NCI-H1092 treated with DMSO at 0.1 percent for 48 hours (cell line): ENCODE measurements at regions not wholly inside any gene's neighbourhood (a gene's known extent, or its start where the extent isn't known, plus 50 kb on each side); places are given as distances from the start of the nearest gene placed in this dataset.

ENCODE experiments used
- DNase-seq: peaks from one replicate; lab custom pipeline; 2025; lab: John Stamatoyannopoulos, UW

DNA sequence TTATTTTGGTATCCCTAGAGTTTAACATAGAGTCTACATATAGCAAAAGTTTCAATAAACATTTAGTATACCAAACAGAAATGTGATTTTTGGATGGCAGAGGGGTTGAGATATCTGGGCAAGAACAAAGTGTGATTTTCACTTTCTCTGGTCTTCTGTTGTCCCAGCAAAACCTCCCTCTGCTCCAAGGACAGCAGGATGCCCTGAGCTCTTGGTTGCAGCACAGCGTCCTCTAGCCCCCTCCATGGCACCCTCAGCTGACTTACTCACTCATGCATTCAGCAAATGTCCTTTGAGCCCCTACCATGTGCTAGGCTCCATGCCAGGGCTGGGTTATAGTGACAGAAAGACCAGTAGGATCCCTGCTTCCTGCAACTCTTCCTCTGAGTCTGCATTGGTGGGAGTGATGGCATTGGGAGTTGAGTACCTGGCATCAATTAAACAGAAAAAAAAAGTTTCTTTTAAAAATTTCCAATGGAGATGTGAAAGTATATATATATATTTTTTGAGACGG lies 104.8 kb upstream of the UBL3 start:
- DNase-seq: no peak

DNA sequence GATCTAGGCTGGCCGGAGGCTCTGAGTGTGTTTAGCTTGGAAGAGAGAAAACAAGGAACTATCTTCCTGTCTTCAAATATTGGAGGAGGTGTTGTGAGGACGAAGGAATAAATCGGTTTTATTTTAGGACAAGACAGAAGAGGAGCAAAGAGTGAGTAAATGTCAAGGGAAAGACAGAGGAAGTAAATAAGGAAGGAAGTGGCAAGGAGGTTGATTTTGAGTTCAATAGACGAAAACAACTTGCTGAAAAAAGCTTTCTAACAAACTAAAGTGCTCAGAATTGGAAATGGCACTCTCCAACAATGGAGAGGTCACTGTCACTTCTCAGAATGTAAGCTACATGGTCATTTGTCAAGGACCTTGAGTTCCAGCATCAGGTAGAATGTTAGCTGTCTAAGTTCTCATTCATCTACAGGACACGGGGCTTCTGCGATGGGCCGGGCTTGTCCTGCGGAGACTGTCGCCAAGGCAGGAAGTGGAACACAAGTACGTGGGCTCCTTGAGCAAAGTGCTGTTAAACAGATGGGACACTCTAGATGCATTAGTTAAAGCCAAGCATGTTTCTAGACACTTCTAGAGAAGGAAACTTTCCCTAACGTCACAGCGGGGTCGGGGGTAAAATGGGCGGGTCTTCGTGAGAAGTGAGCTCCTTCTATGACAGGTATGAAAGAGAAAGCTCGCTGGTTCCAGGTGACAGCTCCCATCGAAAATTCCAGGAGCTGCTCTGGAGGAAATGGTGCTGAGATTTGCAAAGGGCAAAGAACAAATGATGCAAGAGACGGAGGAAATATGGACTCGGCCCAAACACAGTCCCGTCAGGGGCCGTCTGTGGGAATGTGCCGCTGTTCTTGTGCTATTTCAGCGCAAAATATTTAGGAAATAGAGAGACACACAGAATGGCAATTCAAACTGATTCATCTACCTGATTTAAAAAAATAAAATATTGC lies 103.9 kb upstream of the UBL3 start:
- DNase-seq: no peak

DNA sequence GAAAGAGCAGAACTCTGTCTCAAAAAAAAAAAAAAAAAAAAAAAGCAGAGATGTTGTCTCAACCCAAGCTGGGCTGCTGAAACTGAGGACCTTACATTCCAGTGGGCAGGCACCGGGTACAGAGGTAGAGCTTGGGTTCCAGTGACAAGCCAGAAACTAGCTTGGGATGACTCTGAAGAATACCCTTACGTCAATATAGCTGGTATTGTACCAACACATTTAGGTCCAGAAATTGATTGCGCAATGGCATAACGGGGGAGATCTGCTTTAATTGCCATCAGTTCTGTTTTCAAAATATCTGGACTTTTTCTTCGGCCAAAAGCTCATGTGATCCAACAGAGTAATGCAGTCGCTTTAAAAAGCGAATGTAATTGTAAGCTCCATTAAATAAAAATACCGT lies 103.1 kb upstream of the UBL3 start:
- no peak for DNase-seq

DNA sequence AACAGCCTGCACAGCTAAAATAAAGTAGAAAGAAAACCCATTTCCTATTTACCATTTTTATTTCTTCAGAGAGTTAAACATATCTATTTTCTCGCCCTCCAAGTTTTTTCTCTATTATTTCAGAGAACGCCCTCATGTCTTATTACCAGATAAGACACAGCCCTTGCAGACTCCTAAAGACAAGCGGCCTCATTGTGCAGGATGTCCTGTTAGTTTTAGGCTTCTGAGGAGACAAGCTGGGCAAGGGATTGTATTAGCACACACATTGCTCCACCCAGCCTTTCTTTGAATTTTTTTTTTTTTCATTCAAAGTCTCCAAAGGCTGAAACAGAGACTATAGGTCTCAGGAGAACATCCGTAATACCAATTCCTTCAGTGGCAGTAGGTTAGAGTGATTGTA lies 101.8 kb upstream of the UBL3 start:
- DNase-seq: no peak

DNA sequence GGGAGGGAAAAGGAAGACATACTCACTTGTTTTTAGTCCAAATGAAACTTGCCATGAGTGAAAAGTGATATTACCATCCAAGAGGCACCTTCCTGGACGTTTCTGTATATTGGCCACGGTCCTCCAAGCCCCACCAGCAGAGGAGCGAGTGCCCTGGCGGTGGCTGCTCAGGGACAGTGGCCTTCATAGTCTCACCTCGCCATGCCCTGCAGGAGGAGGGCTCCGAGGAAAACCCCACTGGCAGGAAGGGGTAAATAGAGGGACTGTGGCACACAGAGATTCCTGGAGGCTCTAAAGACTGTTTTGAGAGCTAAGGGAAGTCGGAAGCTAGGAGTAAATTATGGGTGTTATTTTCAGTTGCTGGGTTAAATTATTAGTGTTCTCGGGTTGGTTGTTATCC lies 98.4 kb upstream of the UBL3 start:
- DNase-seq: no peak

DNA sequence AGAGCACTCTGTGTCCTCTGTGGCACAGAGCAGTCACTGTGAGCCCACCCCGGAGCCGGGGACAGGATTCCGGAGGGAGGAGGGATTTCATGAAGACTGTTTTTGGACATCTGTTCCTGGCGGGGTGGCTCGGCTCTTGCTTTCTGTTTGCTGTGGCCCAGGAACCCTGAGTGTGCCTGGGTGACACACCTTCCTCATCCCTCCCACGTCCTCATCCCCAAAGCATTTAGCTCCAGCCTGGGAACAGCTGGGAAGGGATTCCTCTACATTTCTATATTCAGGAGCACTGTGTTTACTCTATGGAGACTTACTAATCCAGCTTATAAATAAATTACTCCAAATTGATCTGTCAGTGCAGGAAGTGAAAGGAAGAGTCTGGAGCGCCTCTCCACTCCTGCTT lies 97.8 kb upstream of the UBL3 start:
- DNase-seq: no peak

DNA sequence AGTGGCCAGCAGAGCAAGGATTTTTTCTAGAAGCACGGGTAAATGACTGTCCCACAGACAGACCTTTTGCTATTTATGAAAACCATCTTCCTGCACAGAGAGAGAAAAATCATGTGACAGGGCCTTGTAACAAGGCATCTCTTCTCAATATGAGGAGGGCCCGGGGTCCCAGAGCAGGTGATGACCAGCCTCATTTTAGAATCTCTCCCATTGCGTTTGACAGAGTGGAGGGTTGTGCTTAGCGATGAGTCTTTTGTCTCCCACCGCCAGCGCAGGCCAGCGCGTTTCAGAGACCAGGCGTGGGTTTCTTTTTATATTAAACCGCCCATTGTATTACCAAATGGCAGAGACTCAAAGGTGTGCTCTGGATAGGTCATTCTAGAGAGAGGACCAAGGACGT lies 97.4 kb upstream of the UBL3 start:
- DNase-seq: no peak

DNA sequence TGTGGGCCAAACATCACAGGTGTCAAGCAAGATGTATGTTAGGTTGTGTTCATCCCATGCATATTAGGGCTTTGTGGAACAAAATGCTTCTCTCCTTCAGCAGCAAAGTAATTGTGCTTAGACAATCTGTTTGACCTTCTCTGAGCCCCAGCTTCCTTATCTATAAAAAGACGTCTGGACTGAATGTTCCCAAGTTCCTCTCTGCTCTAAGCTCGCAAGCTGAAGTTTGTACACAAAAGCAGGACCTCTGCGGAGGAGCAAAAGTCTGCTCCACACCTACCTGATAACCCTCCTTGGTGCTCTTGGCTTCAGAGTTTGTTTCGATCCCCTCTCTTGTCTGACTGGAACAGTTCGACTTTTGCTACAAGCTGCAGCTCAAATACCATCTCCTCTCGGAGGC lies 95.7 kb upstream of the UBL3 start:
- no peak for DNase-seq

DNA sequence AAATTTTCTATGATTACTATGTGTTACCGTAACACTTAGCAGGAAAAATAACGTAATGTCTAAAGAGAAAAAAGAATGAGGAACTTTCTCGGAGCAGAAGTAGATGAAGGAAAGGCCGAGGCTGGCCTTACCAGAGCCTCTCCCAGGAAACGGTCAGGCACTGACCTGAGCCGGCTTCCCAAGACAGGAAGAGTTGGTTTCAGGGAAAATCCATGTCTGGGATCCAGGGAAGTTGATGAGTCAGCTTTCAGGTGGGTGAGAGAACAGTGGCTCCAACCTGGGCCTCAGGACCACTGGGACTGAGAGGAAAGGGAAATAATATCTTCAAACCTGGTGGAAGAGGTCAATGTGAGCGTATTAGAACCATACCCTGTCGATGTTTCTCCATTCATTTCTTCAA lies 93.3 kb upstream of the UBL3 start:
- DNase-seq: no peak

DNA sequence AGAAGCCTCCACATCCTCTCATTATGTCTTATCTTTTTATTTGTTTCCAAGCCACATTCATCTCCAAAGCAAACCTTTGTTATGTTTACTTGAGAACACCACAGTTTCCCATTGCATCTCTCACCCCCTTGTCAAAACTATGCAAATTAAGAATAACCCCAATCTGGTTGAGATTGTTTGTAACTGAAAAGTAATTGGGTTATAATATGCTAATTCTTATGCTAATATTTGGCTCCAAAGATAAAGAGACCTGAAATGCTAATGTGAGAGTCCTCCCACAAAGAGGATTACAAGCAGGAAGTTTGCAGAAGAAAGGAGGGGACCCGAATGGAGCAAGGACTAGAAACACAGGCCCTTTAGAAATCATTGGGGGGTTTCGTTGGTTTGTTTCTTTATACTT lies 92.9 kb upstream of the UBL3 start:
- DNase-seq: no peak

DNA sequence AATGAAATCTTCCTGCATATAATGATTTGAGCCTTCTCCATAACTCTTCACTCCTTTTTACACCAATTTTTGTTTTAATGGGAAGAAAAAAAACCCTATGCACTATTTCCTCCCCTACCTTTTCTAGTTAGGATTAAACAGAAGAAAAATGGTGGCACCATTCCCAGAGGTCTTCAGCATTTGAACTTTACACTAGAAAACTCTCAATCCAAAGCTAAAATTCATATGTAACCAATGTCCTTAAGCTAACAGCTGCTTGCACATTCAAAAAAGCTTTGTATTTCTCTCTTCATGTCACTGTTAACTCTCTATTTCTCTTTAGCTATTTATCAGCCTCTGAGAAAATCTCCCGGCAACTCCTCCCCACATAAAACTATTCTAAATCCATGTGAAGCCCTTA lies 90.3 kb upstream of the UBL3 start:
- no peak for DNase-seq

DNA sequence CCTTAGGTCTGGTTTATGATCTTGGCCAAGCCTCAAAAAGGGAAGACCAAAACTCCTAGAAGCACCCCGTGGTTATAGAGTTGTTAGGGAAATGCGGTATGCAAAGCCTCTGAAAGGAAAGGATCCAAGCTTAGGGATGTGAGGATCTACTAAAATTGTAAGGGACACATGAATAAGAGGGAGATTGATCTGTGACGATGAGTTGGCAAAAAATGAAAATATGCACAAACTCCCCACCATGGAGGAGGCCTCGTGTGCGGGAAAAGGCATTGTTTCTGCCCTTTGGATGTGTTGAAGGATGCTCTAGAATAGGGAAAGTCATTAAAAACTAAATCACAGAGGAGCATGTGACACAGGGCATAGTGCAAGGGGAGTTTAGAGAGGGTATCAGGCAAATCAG lies 88.7 kb upstream of the UBL3 start:
- DNase-seq: no peak

DNA sequence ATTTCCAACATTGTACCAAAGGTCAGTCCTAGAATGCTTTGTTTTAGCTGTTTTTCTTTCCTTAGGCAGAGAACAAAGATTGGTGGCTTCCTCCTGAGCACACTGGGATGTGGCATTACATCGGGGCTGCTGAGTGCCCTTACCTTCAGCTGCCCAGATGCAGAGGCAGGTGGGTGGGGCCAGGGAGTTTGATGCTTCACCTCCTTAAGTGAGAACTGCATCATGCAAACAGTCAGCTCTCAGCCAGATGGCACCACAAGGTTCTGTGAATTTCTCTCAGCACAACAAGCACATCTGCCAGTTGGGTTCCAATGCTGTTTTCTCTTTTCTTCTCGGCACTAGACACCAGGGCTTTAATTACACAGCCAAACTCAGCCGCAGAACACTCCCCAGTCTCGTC lies 87.4 kb upstream of the UBL3 start:
- no peak for DNase-seq

DNA sequence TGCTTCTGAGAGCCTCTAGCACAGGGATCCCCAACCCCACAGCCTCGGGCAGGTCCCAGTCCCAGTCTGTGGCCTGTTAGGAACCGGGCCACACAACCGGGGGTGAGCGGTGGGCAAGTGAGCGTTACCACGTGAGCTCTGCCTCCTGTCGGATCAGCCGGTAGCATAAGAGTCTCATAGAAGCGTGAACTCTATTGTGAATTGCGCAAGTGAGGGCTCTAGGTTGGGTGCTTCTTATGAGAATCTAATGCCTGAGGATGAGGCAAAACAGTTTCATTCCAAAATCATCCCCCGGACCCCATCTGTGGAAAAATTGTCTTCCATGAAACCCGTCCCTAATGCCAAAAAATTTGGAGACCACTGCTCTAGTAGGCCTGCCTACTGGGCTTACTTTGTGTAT lies 87.0 kb upstream of the UBL3 start:
- DNase-seq: no peak

DNA sequence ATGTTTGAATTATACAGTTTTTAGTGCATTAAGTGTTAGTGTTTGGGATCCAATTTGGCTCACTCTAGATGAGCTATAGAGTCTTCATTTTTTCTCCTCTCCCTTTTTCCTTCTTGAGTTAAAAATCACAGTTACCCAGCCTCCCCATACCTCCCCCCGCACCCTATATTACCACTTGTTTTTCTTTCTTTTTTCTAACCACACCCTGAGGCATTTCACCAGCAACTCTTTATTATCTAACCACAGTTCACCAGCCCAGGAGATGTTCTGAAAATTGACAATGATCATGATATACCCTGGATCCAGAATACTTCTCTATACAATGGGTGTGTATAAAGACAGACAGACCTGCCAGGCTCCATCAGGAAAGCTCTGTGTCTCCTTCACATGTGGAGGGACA lies 86.5 kb upstream of the UBL3 start:
- no peak for DNase-seq

DNA sequence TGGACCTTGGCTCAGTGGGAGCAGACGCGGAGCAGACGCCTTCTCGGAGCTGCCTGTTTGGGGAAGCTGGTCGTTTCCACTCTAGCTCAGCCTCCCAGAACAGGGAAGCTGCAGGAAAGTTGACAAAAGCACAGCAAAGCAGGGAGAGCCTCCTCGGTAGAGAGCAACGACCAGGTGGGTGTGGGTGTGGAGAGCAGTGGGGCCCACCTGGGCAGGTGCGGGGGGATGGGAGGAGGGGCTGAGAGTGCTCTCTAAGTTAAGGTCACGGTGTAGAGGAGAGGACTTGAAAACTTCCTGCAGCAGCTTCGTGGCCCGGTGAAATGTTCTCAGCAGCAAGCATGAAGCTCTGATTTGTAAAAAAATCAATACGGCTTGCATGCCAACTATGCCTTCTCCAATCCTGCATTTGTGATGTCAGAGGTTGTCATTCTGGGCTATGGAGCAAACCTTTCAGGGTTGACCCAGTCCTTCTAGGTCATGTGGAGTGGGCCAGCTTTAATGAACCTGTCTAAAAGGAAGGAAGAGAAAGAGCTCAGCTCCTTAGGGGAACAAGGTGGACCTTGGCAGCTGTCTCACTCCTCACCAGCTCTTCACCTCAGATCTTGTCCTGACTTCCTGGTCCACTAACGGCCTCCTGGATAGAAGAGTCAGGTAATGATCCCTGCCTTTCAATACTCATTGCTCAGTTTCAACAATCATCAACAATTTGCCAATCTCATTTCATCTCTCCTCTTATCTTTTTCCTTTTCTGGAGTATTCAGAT lies 85.8 kb upstream of the UBL3 start:
- DNase-seq: no peak

DNA sequence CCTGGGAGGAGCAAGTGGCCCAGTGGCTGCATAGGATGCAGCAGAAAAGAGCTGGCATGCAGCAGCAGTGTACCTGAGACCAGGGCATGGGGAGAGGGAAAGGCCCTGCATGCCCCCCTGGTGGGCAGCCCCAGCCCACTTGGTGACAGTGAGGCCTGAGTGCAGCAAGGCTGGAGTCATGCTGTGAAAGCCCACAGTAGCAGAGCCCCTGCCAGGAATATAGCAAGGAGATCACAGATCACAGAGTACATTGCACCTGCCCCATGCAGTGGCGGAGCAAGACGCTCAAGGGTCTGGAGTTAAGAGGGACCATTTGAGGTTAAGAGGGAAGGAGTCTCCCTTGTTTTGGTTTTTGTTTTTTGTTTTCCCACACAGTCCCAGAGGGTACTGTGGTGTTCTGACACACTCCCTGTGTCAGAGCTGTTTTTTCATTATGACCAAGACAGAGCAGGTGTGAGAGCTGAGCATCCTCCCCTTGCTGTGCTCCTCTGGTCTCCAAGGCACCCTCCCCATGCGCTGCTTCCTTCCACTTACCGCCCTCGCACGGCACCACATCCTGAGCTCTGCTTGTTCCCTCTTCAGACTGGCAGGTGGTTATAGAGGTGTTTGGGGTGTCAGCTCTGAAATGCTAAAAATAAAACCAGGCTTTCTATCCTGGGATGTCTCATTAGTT lies 85.0 kb upstream of the UBL3 start:
- no peak for DNase-seq

DNA sequence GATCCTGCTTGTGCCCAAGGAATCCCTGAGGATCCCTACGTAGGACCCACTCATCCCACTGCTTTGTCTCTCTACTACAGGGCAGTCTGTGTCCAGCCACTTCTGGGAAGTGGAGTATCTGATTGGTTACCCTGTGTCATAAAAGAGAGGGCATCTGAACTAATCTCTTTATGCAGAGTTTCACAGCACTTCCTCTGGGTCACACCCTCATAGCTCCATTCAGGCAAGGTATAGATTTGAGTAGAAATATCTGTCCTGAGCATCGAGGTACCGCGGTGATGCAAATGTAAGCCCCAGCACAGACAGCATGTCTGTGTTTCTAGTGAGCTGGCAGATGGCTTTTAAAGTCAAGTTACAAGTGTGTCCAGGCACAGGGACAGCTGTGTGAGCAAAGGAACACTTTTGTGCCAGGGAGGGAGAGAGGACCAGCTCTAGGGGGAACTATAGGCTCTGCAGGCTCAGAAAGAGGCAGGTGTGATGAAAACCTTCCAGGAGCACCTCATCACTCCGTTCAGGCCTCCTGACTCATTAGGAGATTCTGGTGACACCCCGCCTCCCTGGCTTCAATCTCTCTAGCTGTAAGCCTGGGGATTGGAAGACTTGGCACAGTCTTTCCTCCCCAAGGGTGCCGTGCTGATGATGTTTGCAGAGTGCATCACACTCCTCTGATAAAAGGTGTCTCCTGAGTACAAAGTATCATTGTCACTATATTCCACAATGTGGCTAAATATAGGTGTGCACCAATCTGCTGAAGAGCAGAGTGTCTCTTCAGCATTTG lies 84.3 kb upstream of the UBL3 start:
- DNase-seq: no peak

DNA sequence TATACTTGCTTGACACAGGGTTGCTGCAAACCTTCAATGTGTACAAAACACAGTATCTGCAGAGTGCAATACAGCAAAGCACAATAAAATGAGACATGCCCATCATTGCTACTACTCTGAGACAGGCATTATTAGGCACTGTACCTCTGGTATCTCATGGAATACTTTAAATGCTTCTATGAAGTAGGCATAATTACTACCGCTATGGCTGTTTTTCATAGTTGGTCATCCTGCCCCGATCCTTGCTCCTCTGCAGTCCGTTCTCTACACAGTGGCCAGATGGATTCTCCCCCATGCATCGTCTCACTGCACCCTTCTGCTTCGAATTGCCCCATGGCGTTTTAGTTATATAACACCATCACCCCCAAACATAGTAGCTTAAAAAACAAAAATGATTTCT lies 83.0 kb upstream of the UBL3 start:
- no peak for DNase-seq

DNA sequence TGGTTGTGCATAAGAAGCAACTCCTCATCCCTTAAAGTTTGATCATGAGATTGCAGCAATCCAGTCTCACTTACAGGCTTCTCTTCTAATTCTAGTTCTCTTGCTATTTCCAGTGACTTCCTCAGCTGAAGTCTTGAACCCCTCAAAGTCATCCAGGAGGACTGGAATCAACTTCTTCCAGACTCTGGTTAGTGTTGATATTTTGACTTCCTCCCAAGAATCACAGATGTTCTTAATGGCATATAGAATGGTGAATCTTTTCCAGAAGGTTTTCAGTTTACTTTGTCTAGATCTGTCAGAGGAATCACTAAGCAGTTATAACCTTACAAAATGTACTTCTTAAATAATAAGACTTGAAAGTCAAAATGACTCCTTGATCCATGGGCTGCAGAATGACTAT lies 81.3 kb upstream of the UBL3 start:
- no peak for DNase-seq

DNA sequence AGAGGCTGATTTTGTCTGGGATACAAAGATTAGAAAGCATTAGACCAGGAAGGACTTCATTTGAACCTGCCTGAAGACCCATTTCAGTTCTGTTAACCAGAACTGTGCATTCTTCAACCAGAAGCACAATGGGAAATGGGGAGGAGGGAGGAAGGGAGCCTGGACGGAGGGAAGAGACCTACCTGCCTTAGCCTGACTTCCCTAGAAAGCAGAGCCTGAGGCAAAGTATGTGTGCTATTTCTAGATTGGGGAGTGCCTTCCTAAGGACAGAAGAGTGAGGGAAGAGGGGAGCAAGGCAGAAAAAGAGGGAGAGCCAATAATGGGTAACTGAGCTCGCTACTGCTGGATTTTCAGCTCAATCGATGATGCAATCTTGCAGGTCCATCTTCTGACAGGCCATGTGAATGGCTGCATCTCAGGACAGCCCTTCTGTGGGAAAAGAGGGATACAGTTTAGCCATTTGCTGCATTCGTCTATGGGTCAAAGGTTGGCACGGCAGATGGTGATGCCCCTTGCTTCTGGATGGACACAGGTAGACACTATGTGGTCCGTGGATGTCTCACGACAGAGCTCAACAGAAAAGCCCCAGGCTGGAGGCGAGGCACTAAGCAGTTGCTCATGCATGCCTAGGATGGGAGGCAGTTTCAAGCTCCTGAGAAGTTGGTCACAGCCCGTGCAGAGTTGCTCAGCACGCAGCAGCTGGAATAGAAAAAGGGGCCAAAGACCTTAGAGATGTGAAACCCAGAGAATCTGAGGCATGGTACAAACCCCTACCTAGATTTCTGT lies 78.8 kb upstream of the UBL3 start:
- no peak for DNase-seq
